Stimulated activated CD4-positive, alpha-beta T cell treated with anti-CD3 and anti-CD28 coated beads, Interleukin-12 subunit alpha, Interleukin-12 subunit beta, amount 100 ng/mL, for 4 hours (primary cell): ENCODE measurements at regions not wholly inside any gene's neighbourhood (a gene's known extent, or its start where the extent isn't known, plus 50 kb on each side); places are given as distances from the start of the nearest gene placed in this dataset.

ENCODE experiments used
- DNase-seq: peaks from one replicate; pipeline ENCODE4 v3.0.0-alpha.2; 2020

DNA sequence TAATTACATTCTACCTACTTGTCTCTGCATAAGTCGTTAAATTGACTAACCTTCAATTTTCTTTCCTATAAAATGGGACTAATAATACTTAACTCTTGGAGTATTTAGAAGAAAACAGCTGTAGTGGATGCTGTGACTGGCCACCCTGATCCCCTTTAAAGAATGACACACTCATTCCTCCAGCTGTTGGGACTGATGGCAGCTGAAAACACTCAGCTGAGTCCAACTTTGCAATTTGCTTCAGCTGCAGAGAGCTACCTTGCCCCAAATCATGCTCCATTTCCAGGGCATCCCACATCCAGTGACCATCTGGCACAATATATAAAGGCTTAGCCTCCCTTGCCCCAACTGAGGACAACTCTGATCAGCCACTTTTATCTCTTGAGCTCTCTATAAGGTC is 89.1 kb downstream of the MID1IP1 start:
- no peak for DNase-seq

- no peak for DNase-seq
These were observed 89.7 kb downstream of the MID1IP1 start for GRCh38 chrX:38890963-38891362.

GRCh38 chrX:38891641-38892413 is 90.6 kb downstream of the MID1IP1 start:
- no peak for DNase-seq

- no peak for DNase-seq
These were observed 92.2 kb downstream of the MID1IP1 start for GRCh38 chrX:38893441-38893840.

GRCh38 chrX:38895775-38896174 is 94.5 kb downstream of the MID1IP1 start:
- DNase-seq: no peak

GRCh38 chrX:38896724-38897298 is 95.6 kb downstream of the MID1IP1 start:
- DNase-seq: no peak

DNA sequence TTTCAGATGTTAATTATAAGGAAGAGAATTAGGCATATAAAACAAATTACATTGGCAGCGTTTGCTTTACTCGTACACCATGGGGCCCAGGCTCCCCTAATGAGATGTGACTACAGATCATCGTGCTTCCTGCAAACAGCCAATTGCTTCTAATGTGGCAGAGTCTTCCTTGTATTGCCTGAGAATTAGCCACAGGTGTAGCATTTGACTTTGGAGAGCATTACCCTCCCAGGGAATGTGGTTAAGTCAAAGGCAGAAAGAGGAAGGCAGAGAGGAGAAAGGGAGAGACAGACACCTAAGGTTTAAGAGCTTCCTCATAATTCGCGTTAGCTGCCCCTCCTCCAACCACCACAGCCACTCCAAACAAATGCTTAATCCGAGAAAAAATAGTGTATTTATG is 97.0 kb downstream of the MID1IP1 start:
- no peak for DNase-seq

GRCh38 chrX:38899650-38900049 is 98.4 kb downstream of the MID1IP1 start:
- DNase-seq: no peak

- no peak for DNase-seq
These were observed 99.5 kb downstream of the MID1IP1 start for GRCh38 chrX:38900719-38901118.

DNA sequence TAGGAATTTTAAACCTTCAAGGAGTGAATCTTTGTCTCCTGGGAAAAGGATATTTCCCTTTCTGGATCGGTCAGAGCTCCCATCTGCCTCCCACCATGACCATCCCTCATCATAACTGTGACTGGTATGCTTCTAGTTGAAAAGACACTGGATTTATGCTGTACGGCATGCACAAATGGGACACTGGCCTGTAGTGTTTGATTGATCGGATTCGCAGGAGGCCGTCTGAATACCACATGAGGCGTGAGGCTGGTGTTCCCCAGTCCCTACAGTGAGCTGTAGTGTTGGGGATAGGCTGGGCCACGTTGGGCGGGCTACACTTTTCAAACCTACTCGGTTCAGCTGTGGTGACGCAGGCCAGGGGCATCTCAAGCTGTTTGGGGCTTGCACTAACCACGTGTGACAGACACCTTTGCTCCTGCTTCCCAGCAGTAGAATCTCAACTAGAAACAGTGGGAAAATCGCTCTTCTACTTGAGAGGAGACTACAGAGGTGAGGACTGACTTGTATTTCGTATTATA is 101.8 kb downstream of the MID1IP1 start:
- no peak for DNase-seq

DNA sequence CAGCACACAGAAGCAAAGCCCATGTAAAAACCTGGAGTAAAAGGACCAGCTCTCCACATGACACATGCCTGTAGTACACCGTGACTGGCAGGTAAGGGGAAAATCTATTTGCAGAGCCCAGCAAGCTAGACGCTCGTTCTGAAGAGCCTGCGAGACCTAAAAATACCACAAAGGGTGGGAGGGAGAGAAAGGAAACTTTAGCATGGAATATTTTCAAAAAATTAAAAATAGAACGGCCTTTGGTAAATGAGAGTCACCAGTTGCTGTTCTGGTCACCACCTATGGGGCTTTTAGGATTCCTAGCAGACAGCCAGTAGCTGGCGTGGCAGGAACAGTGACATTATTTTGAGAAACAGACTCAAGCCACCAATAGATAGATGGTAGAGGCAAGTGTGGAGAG is 115.5 kb downstream of the MID1IP1 start:
- DNase-seq: no peak

- no peak for DNase-seq
These were observed 116.7 kb downstream of the MID1IP1 start for GRCh38 chrX:38917954-38918353.

DNA sequence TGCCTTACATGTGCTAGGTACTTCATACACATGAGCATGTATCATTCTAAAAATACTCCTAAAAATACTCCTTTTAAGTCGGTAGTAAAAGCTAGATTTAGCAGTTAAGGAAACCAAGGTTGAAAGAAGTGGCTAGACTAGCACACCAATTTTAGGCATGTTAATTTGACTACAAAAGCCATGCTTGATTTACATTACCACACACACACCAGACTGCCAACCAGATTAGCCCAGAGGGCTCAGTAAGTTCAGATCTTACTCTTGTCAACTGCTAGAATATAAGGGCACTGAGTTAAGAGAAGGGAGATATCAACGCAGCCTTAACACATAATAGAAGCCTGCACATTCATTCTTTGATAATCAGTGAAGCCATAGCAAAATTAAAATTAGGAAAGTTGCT is 117.9 kb downstream of the MID1IP1 start:
- DNase-seq: no peak

- DNase-seq: no peak
These were observed 118.7 kb downstream of the MID1IP1 start for GRCh38 chrX:38919853-38920528.

DNA sequence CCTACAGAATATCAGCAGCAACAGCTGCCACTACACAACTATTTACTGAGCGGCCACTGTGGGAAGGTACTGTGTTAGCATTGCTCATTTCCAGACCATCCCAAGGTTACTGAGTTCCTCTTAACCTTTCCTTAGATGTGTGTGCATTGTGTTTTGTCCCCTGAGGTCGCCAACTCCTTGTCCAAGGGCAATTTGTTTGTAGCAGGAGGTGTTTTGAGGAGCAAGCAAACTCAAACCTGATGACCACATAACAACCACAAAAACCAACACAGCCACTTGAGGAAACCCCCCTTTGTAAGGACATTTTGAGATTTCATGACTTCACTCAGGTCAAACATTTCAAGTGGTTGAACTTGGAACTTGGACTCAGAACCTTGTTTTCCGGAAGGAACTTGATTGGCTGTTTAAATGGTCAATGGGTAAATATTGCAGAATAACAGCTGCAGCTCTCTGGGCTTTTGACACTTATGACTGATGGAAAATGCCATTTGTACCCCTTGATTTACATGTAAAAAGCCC is 122.3 kb downstream of the MID1IP1 start:
- DNase-seq: no peak

- DNase-seq: no peak
These were observed 126.3 kb downstream of the MID1IP1 start for GRCh38 chrX:38927592-38927991.

DNA sequence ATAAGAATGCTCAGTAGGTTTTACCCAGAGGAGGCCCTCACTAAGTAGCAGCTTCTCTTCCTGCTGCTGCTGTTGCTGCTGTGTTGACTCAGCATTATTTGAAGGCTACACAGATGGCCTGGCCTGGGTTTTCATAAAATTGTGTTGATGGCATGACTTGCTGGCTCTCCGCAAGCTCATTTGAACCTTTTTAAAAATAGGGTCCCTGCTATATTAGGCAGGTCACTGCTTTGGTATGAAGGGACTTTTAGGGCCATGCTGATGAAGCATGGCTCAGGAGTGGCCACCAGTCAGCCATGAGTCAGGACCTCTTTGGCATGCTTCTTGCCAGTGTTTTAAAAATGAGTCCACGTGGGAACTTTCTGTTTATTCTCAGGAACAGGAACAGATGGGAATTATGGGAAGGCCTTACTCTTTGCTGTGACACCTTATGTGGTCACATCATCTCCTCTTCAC is 128.7 kb downstream of the MID1IP1 start:
- DNase-seq: no peak

DNA sequence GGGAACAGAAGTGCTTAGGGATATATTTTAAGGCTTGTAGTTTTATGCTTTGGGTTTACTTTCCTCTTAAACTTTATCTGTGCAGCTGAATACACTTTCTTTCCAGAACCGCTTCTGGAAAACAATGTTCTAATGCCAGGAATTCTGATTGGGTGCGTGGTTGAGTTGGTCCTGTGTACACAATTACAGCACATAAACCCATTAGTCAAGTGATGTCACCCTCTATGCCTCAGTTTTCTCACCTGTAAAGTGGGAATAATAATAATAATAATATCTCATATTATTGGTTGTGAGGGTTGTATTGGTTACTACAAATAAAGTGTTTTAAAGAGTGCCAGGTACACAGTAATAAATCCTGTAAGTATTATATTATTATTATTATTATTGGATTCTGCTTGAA is 129.2 kb downstream of the MID1IP1 start:
- DNase-seq: no peak

- DNase-seq: no peak
These were observed 134.3 kb downstream of the MID1IP1 start for GRCh38 chrX:38935561-38935960.

DNA sequence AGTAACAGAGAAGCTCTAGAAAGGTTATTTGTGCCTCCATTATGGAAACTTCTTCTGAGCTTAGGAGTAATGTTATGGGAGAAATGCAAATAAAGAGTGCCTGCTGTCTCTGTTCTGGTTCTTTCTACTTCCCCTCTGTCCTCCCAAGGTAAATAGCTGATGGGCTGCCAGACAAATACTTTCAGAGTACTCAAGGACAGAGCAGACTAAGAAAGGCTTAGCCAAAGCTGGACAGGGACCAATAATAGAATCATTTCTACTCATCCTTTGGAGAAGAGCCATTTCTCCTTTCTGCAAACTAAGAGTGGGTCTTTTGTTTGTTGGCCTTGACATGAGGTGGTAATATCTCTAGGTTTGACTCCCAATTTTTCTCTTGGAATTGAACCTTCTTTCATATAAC is 136.1 kb downstream of the MID1IP1 start:
- no peak for DNase-seq

GRCh38 chrX:38937926-38938325 is 136.7 kb downstream of the MID1IP1 start:
- DNase-seq: no peak

DNA sequence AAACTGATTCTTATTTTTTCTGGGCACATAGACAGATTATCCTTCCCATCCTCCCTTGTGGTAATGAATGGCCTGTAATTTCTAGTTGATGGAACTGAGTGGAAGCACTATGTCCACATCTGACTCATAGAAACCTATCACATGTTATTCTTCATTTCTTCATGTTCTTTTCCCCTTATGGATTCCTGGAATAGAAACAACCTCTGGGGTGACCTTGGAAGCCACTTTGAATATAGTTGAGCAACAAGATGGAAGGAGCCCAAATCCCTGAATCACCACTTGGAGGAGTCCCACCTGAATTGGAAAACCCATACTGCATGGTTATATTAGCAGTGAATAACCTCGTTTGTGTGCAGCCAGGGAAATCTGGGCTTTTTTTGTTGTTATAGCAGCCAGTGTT is 137.8 kb downstream of the MID1IP1 start:
- no peak for DNase-seq

DNA sequence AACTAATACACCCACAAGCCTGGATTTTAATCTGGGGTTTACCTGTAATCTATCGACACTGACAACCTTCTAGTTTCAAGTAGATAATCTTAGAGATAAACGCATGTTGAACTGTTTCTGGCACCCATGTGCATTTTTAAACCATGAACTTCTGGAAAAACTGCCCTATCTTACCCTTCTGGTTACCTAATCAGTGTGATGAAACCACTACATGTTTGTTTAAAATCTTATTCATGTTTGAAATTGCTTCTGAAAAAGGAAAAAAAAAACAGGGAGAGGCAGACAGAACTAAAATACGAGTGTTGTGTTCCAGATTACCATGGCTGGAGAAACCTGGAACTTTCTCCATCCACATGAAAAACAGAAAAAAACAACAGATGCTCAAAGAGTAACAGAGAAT is 139.3 kb downstream of the MID1IP1 start:
- DNase-seq: no peak

- DNase-seq: no peak
These were observed 140.4 kb downstream of the MID1IP1 start for GRCh38 chrX:38941675-38942074.
